GM08714 (cell line): ENCODE measurements at regions not wholly inside any gene's neighbourhood (a gene's known extent, or its start where the extent isn't known, plus 50 kb on each side); places are given as distances from the start of the nearest gene placed in this dataset.

Source experiments
- H3K4me3 ChIP-seq: fragments of 200-500 bp; sonication (Bioruptor generic); 2 replicates; pipeline ENCODE4 v1.5.1; 2014; ENCODE audit warnings: mild to moderate bottlenecking, low read length, inconsistent platforms
- ZNF274 ChIP-seq: IDR thresholded peaks from 2 replicates; pipeline ENCODE4 v1.6.1; 2012; ENCODE audit warnings: mild to moderate bottlenecking, low read depth, low read length

GRCh38 chr11:128130052-128130451 lies 457.3 kb downstream of the ETS1 start:
- no peak for TF ChIP-seq ZNF274
- H3K4me3 ChIP-seq: no peak overlapping the region

- no peak overlapping the region for H3K4me3 ChIP-seq
- no peak for TF ChIP-seq ZNF274
These were observed 461.6 kb downstream of the ETS1 start for GRCh38 chr11:128125723-128126122.

- TF ChIP-seq ZNF274: no peak
- no peak overlapping the region for H3K4me3 ChIP-seq
These were observed 470.5 kb downstream of the ETS1 start for GRCh38 chr11:128116885-128117284.

- TF ChIP-seq ZNF274: no peak
These were observed 470.9 kb downstream of the ETS1 start for GRCh38 chr11:128116447-128116846.

GRCh38 chr11:128105950-128106349 lies 481.4 kb downstream of the ETS1 start:
- TF ChIP-seq ZNF274: no peak

More at GRCh38 chr11:128116447-128116846, 470.9 kb downstream of the ETS1 start:
- no peak overlapping the region for H3K4me3 ChIP-seq

GRCh38 chr11:128105511-128105910 lies 481.8 kb downstream of the ETS1 start:
- no peak overlapping the region for H3K4me3 ChIP-seq
- no peak for TF ChIP-seq ZNF274

More at GRCh38 chr11:128105950-128106349, 481.4 kb downstream of the ETS1 start:
- no peak overlapping the region for H3K4me3 ChIP-seq

GRCh38 chr11:128103278-128103873 lies 484.0 kb downstream of the ETS1 start:
- H3K4me3 ChIP-seq: no peak overlapping the region
- TF ChIP-seq ZNF274: no peak

- H3K4me3 ChIP-seq: no peak overlapping the region
- TF ChIP-seq ZNF274: no peak
These were observed 488.6 kb downstream of the ETS1 start for GRCh38 chr11:128098781-128099180.

GRCh38 chr11:128095466-128095981 lies 491.8 kb downstream of the ETS1 start:
- no peak overlapping the region for H3K4me3 ChIP-seq
- TF ChIP-seq ZNF274: no peak

GRCh38 chr11:128093689-128094088 lies 493.7 kb downstream of the ETS1 start:
- no peak overlapping the region for H3K4me3 ChIP-seq
- TF ChIP-seq ZNF274: no peak

GRCh38 chr11:128089962-128090361 lies 497.4 kb downstream of the ETS1 start:
- no peak for TF ChIP-seq ZNF274
- H3K4me3 ChIP-seq: no peak overlapping the region

- H3K4me3 ChIP-seq: no peak overlapping the region
- no peak for TF ChIP-seq ZNF274
These were observed 500.6 kb downstream of the ETS1 start for GRCh38 chr11:128086794-128087193.

GRCh38 chr11:128085276-128085675 lies 502.1 kb downstream of the ETS1 start:
- no peak for TF ChIP-seq ZNF274
- no peak overlapping the region for H3K4me3 ChIP-seq

- no peak overlapping the region for H3K4me3 ChIP-seq
- no peak for TF ChIP-seq ZNF274
These were observed 504.8 kb downstream of the ETS1 start for GRCh38 chr11:128082574-128082973.

GRCh38 chr11:128069665-128070064 lies 517.7 kb downstream of the ETS1 start:
- no peak for TF ChIP-seq ZNF274
- H3K4me3 ChIP-seq: no peak overlapping the region

GRCh38 chr11:128067780-128068179 lies 519.6 kb downstream of the ETS1 start:
- no peak for TF ChIP-seq ZNF274
- H3K4me3 ChIP-seq: no peak overlapping the region
